ENCODE measurements at regions not wholly inside any gene's neighbourhood (a gene's known extent, or its start where the extent isn't known, plus 50 kb on each side); places are given as distances from the start of the nearest gene placed in this dataset.
A peak's percentile ranks its signal among the peaks of the same experiment; 100 is the strongest.

DNA sequence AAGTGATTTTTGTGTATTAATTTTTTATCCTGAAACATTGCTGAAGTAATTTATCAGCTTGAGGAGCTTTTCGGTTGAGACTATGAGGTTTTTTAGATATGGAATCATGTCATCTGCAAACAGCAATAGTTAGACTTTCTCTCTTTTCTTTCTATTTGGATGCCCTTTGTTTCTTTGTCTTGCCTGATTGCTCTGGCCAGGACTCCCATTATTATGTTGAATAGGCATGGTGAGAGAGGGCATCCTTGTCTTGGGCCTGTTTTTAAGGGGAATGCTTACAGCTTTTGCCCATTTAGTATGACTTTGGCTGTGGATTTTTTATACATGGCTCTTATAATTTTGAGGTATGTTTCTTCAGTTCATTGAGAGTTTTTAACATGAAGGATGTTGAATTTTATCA, 207.6 kb upstream of the DEFB112 start:
- no peak for DNase-seq (ENCODE audit: low spot score)
- TF ChIP-seq, protein P1, sequence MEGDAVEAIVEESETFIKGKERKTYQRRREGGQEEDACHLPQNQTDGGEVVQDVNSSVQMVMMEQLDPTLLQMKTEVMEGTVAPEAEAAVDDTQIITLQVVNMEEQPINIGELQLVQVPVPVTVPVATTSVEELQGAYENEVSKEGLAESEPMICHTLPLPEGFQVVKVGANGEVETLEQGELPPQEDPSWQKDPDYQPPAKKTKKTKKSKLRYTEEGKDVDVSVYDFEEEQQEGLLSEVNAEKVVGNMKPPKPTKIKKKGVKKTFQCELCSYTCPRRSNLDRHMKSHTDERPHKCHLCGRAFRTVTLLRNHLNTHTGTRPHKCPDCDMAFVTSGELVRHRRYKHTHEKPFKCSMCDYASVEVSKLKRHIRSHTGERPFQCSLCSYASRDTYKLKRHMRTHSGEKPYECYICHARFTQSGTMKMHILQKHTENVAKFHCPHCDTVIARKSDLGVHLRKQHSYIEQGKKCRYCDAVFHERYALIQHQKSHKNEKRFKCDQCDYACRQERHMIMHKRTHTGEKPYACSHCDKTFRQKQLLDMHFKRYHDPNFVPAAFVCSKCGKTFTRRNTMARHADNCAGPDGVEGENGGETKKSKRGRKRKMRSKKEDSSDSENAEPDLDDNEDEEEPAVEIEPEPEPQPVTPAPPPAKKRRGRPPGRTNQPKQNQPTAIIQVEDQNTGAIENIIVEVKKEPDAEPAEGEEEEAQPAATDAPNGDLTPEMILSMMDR (IDR thresholded peaks at IDR 0.05; ENCODE audit: extremely low read depth, missing control alignments), result no peak

DNA sequence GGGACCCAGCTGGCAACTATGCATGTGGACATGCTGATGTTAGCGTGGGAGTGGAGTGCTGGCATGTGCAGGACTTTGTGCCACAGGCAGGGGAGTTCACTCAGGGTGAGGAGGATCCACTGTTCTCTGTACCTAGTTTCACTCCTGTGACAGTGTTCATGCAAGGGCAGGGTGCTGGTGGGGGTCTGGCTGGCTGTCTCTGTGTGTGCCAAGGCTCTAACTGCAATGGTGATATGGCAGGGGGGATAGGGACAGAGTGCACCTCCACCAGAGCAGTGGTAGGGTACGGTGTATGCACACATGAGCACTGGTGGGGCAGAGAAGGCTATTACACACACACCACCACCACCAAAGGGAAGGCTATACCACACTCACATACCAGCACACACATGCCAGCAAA, 210.2 kb upstream of the DEFB112 start:
- TF ChIP-seq, protein P1 (IDR thresholded peaks at IDR 0.05; ENCODE audit: extremely low read depth, missing control alignments), result no peak
- no peak for DNase-seq (ENCODE audit: low spot score)

DNA sequence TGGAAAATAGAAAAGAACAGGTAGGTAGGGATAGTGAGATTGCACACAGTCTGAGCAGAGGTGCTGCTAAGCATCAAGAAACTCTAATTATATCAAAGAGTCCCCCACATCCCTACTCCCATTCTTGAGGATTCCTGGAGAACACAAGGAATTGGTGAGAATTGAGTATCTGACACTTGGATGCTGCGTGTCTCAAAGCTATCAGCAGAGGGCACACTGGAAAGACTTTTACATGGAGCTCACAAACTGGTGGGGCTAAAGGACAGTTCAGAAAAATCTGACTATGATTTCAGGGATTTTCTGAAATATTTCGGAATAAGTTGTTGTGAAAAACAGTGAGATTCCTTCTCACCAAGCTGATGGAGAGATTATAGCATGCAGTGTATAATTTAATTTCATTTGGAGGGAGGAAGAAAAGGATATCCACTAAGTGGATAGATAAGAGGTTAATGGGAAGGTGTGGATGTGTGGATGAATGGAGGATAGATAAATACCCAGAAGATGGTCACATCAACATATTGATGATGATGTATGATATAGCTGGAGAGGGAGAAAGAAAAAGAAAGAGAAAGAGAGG, 215.4 kb upstream of the DEFB112 start:
- DNase-seq (ENCODE audit: low spot score), result no peak
- TF ChIP-seq, protein P1 (IDR thresholded peaks at IDR 0.05; ENCODE audit: extremely low read depth, missing control alignments), result peak; percentile 28

DNA sequence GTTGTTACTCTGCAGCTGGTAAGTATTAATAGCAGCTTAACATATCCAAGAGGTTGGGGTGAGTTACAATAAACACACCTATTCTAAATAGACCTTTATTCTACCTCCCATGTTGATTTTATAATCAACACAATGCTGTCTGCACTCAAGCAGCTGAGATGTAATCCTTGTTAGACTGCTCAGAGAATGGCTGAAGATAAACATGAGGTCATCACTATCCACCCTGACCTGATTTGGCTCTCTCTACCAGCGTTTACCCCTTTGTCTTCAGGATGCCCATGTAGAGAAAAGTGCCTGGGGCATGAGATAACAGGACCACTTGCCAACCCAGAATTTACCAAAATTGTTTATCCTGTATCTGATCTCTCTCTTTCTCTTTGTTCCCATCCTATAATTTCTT, 220.7 kb upstream of the DEFB112 start:
- DNase-seq (ENCODE audit: low spot score), result no peak
- TF ChIP-seq, protein P1 (IDR thresholded peaks at IDR 0.05; ENCODE audit: extremely low read depth, missing control alignments), result no peak

DNA sequence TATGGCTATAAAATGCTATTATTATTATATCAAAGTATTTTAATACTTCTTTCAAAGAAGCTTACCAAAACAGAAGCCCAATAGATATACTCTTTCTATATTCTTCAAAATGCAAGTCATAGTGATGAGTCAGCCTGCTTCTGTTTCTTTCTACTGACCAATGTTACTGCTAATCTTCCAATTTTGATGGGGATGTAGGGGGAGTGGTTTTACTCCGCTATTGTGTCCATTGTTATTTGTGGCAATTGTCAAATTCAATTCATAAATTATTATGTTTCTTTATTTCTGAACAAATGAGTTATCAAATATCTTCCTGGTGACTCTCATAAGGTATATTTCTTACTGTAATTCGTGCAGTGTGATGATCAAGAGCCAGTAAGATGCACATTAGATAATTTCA, 221.5 kb upstream of the DEFB112 start:
- TF ChIP-seq, protein P1 (IDR thresholded peaks at IDR 0.05; ENCODE audit: extremely low read depth, missing control alignments), result no peak
- no peak for DNase-seq (ENCODE audit: low spot score)

DNA sequence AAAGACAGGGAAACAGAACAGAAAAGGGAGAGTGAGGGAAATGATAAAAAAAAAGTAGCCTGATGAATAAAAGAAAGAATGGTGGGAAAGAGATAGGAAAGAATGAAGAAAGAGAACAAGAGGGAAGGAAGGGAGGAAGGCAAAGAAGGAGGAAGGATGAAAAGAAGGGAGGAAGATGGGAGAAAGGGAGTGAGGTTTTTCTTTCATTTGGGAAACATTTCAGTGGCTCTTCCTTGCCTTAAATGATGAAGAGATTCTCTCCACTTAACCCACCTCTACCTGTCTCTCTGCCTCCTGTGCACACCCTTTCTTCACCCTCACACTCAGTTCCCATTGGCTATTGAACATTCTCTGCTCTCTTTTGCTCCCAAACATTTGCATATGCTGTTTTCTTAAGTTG, 222.1 kb upstream of the DEFB112 start:
- TF ChIP-seq, protein P1 (IDR thresholded peaks at IDR 0.05; ENCODE audit: extremely low read depth, missing control alignments), result no peak
- DNase-seq (ENCODE audit: low spot score), result no peak

DNA sequence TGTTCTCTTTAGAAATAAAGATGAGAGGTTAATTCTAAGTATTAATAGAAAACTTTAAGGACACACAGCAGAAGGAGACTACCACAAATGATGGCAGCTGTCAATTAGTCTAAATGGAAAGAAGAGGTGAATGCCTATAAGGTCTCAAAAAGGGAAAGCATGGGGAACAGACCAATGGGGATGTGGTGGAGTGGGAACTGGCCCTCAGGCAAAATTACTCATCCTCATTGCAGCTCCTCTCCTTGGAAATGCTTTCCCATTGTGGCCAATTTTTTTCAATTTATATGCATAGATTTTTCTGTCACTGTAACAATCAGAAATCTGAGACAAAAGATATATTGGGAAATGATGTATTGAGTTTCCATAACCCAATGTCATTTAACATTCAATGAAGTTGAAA, 222.9 kb upstream of the DEFB112 start:
- TF ChIP-seq, protein P1 (IDR thresholded peaks at IDR 0.05; ENCODE audit: extremely low read depth, missing control alignments), result no peak

More for the DNA sequence above, 222.9 kb upstream of the DEFB112 start:
- no peak for DNase-seq (ENCODE audit: low spot score)
